Epithelial cell of proximal tubule (primary cell): ENCODE measurements at regions not wholly inside any gene's neighbourhood (a gene's known extent, or its start where the extent isn't known, plus 50 kb on each side); places are given as distances from the start of the nearest gene placed in this dataset.

Experiments used
- DNase-seq: peaks from one replicate; pipeline ENCODE4 v3.0.0-alpha.2; 2011; ENCODE audit warnings: low read depth
- H3K4me3 ChIP-seq: 2 replicates; pipeline ENCODE4 v1.5.1; 2011; ENCODE audit warnings: low read depth, mild to moderate bottlenecking, low read length
- TF ChIP-seq, protein P1 (sequence below): conservative IDR thresholded peaks from 2 replicates; pipeline ENCODE4 v1.5.1; 2012; ENCODE audit warnings: low read depth, mild to moderate bottlenecking, low read length

DNA sequence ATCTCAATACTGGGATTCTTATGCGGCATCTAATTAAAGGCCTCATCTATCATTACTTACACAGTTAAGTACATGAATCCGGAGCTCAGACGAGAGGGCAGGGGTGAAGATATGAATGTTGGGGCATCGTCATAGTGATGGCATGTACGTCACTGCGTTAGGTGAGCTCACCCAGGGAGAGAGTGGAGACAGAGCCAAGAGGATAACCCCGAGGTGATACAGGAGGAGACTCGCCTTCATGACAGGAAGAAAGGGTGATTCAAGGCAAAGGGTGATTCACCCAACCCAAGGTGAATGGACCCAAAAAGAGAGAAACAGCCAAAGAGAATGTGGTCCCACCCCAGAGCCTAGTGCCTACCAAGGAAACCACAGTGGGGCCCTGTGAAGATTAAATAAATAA lies 132.9 kb upstream of the BLID start:
- TF ChIP-seq, protein P1, sequence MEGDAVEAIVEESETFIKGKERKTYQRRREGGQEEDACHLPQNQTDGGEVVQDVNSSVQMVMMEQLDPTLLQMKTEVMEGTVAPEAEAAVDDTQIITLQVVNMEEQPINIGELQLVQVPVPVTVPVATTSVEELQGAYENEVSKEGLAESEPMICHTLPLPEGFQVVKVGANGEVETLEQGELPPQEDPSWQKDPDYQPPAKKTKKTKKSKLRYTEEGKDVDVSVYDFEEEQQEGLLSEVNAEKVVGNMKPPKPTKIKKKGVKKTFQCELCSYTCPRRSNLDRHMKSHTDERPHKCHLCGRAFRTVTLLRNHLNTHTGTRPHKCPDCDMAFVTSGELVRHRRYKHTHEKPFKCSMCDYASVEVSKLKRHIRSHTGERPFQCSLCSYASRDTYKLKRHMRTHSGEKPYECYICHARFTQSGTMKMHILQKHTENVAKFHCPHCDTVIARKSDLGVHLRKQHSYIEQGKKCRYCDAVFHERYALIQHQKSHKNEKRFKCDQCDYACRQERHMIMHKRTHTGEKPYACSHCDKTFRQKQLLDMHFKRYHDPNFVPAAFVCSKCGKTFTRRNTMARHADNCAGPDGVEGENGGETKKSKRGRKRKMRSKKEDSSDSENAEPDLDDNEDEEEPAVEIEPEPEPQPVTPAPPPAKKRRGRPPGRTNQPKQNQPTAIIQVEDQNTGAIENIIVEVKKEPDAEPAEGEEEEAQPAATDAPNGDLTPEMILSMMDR = no peak
- no peak overlapping the region for H3K4me3 ChIP-seq
- DNase-seq = no peak

DNA sequence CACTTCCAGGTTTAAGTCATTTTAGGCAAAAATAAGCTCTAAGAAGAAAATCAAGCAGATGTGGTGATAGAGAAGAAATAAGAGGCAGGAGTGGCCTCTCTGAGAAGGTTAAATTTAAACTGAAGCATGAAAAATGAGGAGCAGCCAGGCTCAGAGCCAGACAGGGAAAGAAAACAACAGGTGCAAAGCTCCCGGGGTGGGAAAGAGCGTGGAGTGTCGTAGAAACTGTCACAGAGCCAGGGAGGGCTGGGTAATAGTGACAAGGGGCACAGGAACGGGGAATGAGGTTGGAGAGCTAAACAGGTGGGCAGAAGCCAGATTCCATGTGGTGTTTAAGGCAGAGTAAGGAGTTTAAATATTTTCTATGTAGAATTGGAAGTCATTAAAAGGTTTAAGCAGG lies 132.1 kb upstream of the BLID start:
- TF ChIP-seq, protein P1 = no peak
- no peak for DNase-seq
- H3K4me3 ChIP-seq = no peak overlapping the region

DNA sequence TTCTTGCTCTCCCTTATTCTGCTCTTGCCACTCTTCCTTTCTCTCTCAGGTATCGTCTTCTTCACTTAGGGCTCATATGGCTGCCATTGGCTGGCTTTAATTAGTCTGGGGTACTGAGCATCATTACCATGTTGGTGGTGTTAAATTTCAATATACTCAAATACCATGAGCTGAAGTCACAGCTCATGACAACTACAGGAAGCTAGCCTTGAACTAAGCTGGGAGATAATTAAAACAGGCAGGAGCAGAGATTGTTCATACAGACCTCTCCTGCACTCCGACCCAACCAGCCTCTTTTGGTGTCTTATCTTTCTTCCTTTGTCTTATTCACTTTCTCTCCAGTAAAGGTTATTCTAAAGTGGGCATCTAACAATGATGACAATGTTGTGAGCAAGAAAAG lies 130.9 kb upstream of the BLID start:
- TF ChIP-seq, protein P1 = no peak
- H3K4me3 ChIP-seq = no peak overlapping the region
- DNase-seq = no peak

DNA sequence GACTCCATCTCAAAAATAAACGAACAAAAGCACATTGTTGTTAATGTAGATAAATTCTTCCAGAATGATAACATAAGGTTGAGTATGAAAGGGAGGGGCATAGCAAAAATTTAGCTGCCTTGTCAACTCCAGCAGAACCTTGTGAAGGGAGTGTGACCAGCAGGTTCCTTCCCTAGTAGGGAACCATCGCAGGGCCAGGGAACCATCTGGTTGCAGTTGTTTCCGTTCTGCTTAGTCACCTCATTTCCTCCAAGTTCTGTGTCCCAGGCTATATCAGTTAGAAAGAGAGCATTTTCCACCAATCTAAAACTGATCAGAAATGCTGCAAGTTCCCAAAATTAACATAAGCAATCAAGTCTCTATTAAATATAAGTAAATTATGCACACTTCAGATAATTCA lies 126.7 kb upstream of the BLID start:
- TF ChIP-seq, protein P1 = no peak
- no peak for DNase-seq
- H3K4me3 ChIP-seq = no peak overlapping the region

DNA sequence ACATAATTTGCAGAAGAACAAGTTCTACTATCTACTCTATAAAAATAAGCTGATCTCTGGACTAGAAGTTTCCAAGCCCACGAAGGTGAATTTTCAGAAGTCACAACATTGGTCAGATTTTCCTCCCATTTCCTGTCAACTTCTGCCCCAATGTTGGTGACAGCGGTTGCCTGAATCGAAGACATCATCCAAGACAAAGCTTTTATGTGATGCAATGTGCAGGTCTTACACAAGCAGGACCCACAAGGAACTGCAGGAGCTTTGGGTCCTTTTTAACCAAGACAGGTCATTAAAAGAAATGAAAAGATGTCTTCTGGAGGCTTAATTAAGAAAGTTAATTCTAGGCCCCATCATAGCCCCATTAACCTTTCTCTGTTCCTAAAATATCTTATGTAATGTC lies 125.6 kb upstream of the BLID start:
- H3K4me3 ChIP-seq = no peak overlapping the region
- TF ChIP-seq, protein P1 = no peak
- DNase-seq = no peak

DNA sequence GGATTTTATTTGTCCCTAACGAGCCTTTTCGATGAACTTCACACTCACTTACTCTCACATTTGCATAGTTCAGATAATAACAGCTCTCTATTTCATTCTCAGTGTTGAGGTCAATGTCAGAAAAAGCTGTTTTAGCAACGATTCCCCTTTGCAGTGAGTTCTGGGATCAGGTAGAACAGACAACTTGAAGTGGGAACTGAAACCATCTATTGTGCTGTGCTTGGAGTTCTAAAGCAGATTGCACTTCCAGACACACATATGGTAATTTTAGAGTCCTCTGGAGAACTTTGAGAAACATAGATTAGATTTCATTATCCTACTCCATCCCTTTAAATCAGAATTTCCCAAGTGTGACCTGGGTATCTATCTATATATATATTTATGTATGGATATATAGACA lies 124.6 kb upstream of the BLID start:
- TF ChIP-seq, protein P1 = no peak
- no peak overlapping the region for H3K4me3 ChIP-seq
- DNase-seq = no peak

DNA sequence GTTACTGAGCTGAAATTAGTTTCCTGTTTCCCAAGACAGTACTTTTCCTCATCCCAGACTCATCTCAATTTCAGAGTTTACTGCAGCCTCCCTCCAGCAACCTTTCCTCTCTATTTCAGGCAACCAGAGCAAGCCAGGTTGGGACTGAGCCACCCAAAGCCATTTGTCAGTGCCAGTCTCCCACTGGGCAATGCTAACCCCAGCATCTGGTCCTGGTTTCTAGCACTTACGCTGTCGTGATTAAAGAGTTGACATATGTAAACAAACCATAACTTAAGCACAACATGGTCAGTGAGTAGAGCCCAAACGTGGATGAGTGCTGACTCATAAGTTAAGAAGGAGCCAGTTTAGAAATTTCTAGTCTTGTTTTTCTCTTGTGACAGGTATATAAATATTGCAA lies 119.6 kb upstream of the BLID start:
- DNase-seq = no peak
- H3K4me3 ChIP-seq = no peak overlapping the region
- TF ChIP-seq, protein P1 = no peak
